K562 (cell line): ENCODE measurements at regions not wholly inside any gene's neighbourhood (a gene's known extent, or its start where the extent isn't known, plus 50 kb on each side); places are given as distances from the start of the nearest gene placed in this dataset.

Experiments used
- CREM ChIP-seq: IDR thresholded peaks from 2 replicates; pipeline ENCODE4 v1.6.1; 2014; ENCODE audit warnings: antibody characterized with exemption, low read depth
- FOXM1 ChIP-seq, 2 experiments: fragments of 450-650 bp in 1 of 2; sonication (generic) in 1 of 2; formaldehyde crosslinking in 1 of 2; IDR thresholded peaks; 2 replicates each; pipeline versions ENCODE4 v1.6.1 to v1.9.0; 2017 to 2022; ENCODE audit warnings: low read depth in 2 of 2, mild to moderate bottlenecking in 2 of 2, missing genetic modification reagents in 1 of 2, moderate library complexity in 1 of 2
- HNRNPH1 ChIP-seq: fragments of 200-400 bp; formaldehyde crosslinking; optimal IDR thresholded peaks from 2 replicates; pipeline ENCODE3; 2017; ENCODE audit warnings: low read depth, mild to moderate bottlenecking, low read length, moderate library complexity
- NELFE ChIP-seq: IDR thresholded peaks from 2 replicates; pipeline ENCODE4 v1.6.1; 2011; ENCODE audit warnings: mild to moderate bottlenecking; ENCODE audit not compliant: insufficient read depth, insufficient read length
- NR3C1 ChIP-seq: sonication (generic); formaldehyde crosslinking; IDR thresholded peaks from 2 replicates; pipeline ENCODE4 v1.8.1; 2022; ENCODE audit warnings: missing genetic modification reagents
- RBFOX2 ChIP-seq: fragments of 200-400 bp; formaldehyde crosslinking; IDR thresholded peaks from 2 replicates; pipeline ENCODE4 v1.6.1; 2017; ENCODE audit warnings: low read depth, mild to moderate bottlenecking, low read length, moderate library complexity
- STAT5B ChIP-seq: fragments of 250-450 bp; sonication (Bioruptor Pico); IDR thresholded peaks from 2 replicates; pipeline ENCODE4 v1.8.0; 2021; ENCODE audit warnings: mild to moderate bottlenecking, inconsistent platforms
- TGIF2 ChIP-seq: sonication (generic); formaldehyde crosslinking; IDR thresholded peaks from 2 replicates; pipeline ENCODE4 v1.8.1; 2022; ENCODE audit warnings: mild to moderate bottlenecking, missing genetic modification reagents, moderate library complexity
- TF ChIP-seq, protein P1 (sequence below): sonication (generic); formaldehyde crosslinking; IDR thresholded peaks from 2 replicates; pipeline ENCODE4 v1.8.0; 2022; ENCODE audit warnings: missing genetic modification reagents, mild to moderate bottlenecking, borderline replicate concordance
- TF ChIP-seq, protein P2 (sequence below): fragments of 150-350 bp; conservative IDR thresholded peaks from 2 replicates; pipeline ENCODE4 v1.6.1; 2014; ENCODE audit warnings: low read length
- TF ChIP-seq, protein P3 (sequence below): sonication (generic); formaldehyde crosslinking; IDR thresholded peaks from 2 replicates; pipeline ENCODE4 v1.8.0; 2022; ENCODE audit warnings: mild to moderate bottlenecking, missing genetic modification reagents

DNA sequence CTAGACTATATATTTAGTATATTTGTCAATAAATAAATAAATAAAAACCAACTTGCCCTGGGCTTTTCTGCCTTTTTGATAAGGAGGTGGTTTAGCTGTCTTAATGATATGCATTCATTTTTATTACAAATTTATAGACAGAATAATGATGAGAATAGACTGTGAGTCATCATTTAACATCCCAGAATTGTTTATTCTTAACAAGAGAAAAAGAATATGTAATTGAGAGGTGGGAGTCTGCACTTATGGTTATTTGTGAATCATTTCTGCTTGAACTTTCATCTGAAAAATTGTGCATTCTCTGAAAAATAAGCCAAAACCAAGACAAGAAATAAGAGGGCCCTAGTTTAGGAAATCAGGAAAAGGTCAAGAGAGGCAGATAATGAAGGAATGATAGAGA is 326.2 kb downstream of the COL11A1 start (continued):
- TF ChIP-seq CREM = no peak
- no peak for TF ChIP-seq RBFOX2
- no peak for TF ChIP-seq NELFE
- no peak for TF ChIP-seq STAT5B (CRISPR knock-in tag)
- TF ChIP-seq, protein P1, sequence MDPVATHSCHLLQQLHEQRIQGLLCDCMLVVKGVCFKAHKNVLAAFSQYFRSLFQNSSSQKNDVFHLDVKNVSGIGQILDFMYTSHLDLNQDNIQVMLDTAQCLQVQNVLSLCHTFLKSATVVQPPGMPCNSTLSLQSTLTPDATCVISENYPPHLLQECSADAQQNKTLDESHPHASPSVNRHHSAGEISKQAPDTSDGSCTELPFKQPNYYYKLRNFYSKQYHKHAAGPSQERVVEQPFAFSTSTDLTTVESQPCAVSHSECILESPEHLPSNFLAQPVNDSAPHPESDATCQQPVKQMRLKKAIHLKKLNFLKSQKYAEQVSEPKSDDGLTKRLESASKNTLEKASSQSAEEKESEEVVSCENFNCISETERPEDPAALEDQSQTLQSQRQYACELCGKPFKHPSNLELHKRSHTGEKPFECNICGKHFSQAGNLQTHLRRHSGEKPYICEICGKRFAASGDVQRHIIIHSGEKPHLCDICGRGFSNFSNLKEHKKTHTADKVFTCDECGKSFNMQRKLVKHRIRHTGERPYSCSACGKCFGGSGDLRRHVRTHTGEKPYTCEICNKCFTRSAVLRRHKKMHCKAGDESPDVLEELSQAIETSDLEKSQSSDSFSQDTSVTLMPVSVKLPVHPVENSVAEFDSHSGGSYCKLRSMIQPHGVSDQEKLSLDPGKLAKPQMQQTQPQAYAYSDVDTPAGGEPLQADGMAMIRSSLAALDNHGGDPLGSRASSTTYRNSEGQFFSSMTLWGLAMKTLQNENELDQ (CRISPR knock-in tag) = no peak
- no peak for TF ChIP-seq HNRNPH1
- no peak for TF ChIP-seq NR3C1 (CRISPR knock-in tag)
- no peak for TF ChIP-seq TGIF2 (CRISPR knock-in tag)
- TF ChIP-seq FOXM1 (IDR thresholded peaks at IDR 0.05; ENCODE audit: low read depth) = no peak
- no peak for TF ChIP-seq FOXM1 (CRISPR knock-in tag; IDR thresholded peaks at IDR 0.05; ENCODE audit: low read depth)
- TF ChIP-seq, protein P2, sequence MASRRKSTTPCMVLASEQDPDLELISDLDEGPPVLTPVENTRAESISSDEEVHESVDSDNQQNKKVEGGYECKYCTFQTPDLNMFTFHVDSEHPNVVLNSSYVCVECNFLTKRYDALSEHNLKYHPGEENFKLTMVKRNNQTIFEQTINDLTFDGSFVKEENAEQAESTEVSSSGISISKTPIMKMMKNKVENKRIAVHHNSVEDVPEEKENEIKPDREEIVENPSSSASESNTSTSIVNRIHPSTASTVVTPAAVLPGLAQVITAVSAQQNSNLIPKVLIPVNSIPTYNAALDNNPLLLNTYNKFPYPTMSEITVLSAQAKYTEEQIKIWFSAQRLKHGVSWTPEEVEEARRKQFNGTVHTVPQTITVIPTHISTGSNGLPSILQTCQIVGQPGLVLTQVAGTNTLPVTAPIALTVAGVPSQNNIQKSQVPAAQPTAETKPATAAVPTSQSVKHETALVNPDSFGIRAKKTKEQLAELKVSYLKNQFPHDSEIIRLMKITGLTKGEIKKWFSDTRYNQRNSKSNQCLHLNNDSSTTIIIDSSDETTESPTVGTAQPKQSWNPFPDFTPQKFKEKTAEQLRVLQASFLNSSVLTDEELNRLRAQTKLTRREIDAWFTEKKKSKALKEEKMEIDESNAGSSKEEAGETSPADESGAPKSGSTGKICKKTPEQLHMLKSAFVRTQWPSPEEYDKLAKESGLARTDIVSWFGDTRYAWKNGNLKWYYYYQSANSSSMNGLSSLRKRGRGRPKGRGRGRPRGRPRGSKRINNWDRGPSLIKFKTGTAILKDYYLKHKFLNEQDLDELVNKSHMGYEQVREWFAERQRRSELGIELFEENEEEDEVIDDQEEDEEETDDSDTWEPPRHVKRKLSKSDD = no peak
- TF ChIP-seq, protein P3, sequence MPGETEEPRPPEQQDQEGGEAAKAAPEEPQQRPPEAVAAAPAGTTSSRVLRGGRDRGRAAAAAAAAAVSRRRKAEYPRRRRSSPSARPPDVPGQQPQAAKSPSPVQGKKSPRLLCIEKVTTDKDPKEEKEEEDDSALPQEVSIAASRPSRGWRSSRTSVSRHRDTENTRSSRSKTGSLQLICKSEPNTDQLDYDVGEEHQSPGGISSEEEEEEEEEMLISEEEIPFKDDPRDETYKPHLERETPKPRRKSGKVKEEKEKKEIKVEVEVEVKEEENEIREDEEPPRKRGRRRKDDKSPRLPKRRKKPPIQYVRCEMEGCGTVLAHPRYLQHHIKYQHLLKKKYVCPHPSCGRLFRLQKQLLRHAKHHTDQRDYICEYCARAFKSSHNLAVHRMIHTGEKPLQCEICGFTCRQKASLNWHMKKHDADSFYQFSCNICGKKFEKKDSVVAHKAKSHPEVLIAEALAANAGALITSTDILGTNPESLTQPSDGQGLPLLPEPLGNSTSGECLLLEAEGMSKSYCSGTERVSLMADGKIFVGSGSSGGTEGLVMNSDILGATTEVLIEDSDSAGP (CRISPR knock-in tag) = no peak
